Loucy (cell line): ENCODE measurements at regions not wholly inside any gene's neighbourhood (a gene's known extent, or its start where the extent isn't known, plus 50 kb on each side); places are given as distances from the start of the nearest gene placed in this dataset.

Experiments used
- H2AFZ ChIP-seq: fragments of 200-600 bp; sonication (generic); 2 replicates; pipeline ENCODE4 v1.6.0; 2016; ENCODE audit warnings: antibody characterized with exemption, mild to moderate bottlenecking, low read length, moderate library complexity
- H3F3A ChIP-seq: fragments of 200-600 bp; 2 replicates; pipeline ENCODE4 v1.6.0; 2016; ENCODE audit warnings: antibody characterized with exemption, low read depth, mild to moderate bottlenecking
- H3K27me3 ChIP-seq: fragments of 200-600 bp; sonication (generic); 2 replicates; pipeline ENCODE4 v1.6.1; 2014; ENCODE audit warnings: low read length, mild to moderate bottlenecking; ENCODE audit not compliant: insufficient read depth, poor library complexity, severe bottlenecking
- H3K36me3 ChIP-seq: fragments of 200-600 bp; sonication (generic); 2 replicates; pipeline ENCODE4 v1.6.1; 2016; ENCODE audit warnings: low read length; ENCODE audit not compliant: insufficient read depth
- H3K4me1 ChIP-seq: fragments of 200-600 bp; sonication (generic); 2 replicates; pipeline ENCODE4 v1.5.1; 2014; ENCODE audit warnings: low read length, mild to moderate bottlenecking; ENCODE audit not compliant: insufficient read depth, poor library complexity, severe bottlenecking
- H3K4me2 ChIP-seq: fragments of 200-600 bp; sonication (generic); 2 replicates; pipeline ENCODE4 v1.6.0; 2014; ENCODE audit warnings: antibody characterized with exemption, low read length, low read depth, mild to moderate bottlenecking; ENCODE audit not compliant: poor library complexity, severe bottlenecking
- H3K4me3 ChIP-seq: fragments of 200-600 bp; sonication (generic); 2 replicates; pipeline ENCODE4 v1.5.1; 2014; ENCODE audit warnings: low read length, mild to moderate bottlenecking, mixed read lengths; ENCODE audit not compliant: poor library complexity, severe bottlenecking
- H3K79me2 ChIP-seq: fragments of 200-600 bp; sonication (generic); 2 replicates; pipeline ENCODE4 v1.6.1; 2014; ENCODE audit warnings: low read length; ENCODE audit not compliant: insufficient read depth
- H3K9ac ChIP-seq: fragments of 200-600 bp; sonication (generic); 2 replicates; pipeline ENCODE4 v1.6.0; 2014; ENCODE audit warnings: mild to moderate bottlenecking, low read depth, low read length, moderate library complexity; ENCODE audit not compliant: poor library complexity, severe bottlenecking
- H3K9me2 ChIP-seq: fragments of 200-600 bp; sonication (generic); replicated peaks from 2 replicates; pipeline ENCODE4 v1.6.1; 2016; ENCODE audit warnings: low read depth, low read length, mixed read lengths
- H3K9me3 ChIP-seq: fragments of 200-600 bp; sonication (generic); 2 replicates; pipeline ENCODE4 v1.6.1; 2014; ENCODE audit warnings: mild to moderate bottlenecking, antibody characterized with exemption, low read length, low read depth; ENCODE audit not compliant: insufficient read depth
- H4K20me1 ChIP-seq: fragments of 200-600 bp; sonication (generic); 2 replicates; pipeline ENCODE4 v1.6.0; 2014; ENCODE audit warnings: antibody characterized with exemption, low read length, mild to moderate bottlenecking; ENCODE audit not compliant: insufficient read depth, poor library complexity, severe bottlenecking
- EZH2phosphoT487 ChIP-seq: fragments of 200-600 bp; IDR thresholded peaks from 2 replicates; pipeline ENCODE4 v1.6.1; 2018; ENCODE audit warnings: antibody characterized with exemption, mild to moderate bottlenecking, moderate library complexity, borderline replicate concordance
- TF ChIP-seq, protein P1 (sequence below): fragments of 200-600 bp; sonication (generic); conservative IDR thresholded peaks from 2 replicates; pipeline ENCODE4 v1.5.1; 2014; ENCODE audit warnings: mild to moderate bottlenecking, antibody characterized with exemption, low read length

DNA sequence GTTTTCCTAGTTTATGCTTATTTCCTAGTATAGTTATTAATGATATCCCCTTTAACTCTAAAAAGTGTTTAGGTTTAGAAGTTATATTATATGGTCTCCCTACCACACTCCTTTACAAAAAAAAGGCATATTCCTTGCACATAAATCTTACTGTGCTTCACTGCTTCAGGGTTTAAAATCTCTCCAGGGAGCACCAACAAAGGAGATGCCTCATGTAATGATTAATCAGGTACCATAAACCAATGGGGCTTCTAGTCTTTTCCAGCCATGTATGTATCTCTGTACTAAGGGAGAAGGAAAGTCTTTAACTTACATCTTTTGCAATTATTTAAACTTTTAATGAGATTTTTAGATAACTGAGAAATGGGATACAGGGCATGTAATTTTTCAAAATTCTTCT is 91.5 kb upstream of the RBMS3 start:
- Histone ChIP-seq H3K36me3 (no peaks in the 10 kb centered on the region), H3K9me2 (no peaks in the 10 kb centered on the region), H4K20me1 (no peaks in the 10 kb centered on the region), H3K27me3 (no peaks in the 10 kb centered on the region), H3K9ac (no peak overlapping the region), H3K4me1 (no peaks in the 10 kb centered on the region), H3K4me2 (no peak overlapping the region), H3K4me3 (no peak overlapping the region), H2AFZ (no peak overlapping the region), H3K79me2 (no peaks in the 10 kb centered on the region), H3K9me3 (no peaks in the 10 kb centered on the region), H3F3A (no peaks in the 10 kb centered on the region)
- TF ChIP-seq, protein P1, sequence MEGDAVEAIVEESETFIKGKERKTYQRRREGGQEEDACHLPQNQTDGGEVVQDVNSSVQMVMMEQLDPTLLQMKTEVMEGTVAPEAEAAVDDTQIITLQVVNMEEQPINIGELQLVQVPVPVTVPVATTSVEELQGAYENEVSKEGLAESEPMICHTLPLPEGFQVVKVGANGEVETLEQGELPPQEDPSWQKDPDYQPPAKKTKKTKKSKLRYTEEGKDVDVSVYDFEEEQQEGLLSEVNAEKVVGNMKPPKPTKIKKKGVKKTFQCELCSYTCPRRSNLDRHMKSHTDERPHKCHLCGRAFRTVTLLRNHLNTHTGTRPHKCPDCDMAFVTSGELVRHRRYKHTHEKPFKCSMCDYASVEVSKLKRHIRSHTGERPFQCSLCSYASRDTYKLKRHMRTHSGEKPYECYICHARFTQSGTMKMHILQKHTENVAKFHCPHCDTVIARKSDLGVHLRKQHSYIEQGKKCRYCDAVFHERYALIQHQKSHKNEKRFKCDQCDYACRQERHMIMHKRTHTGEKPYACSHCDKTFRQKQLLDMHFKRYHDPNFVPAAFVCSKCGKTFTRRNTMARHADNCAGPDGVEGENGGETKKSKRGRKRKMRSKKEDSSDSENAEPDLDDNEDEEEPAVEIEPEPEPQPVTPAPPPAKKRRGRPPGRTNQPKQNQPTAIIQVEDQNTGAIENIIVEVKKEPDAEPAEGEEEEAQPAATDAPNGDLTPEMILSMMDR, result no peak
- no peak for TF ChIP-seq EZH2phosphoT487

DNA sequence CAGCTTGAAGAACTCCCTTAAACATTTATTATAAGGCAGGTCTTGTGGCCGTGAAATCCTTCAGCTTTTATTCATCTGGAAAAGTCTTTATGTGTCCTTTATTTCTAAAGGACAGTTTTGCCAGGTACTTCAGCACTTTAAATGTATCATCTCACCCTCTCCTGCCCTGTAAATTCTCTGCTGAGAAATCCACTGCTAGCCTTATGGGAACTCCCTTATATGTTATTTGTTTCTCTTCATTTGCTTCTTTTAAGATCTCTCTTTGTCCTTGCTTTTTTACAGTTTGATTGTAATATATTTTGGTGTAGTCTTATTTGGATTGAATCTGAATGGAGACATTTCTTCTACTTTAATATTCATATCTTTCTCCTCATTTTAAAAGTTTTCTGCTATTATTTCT is 86.7 kb upstream of the RBMS3 start:
- TF ChIP-seq, protein P1, result no peak
- TF ChIP-seq EZH2phosphoT487, result no peak
- Histone ChIP-seq H3K4me1 (no peaks in the 10 kb centered on the region), H4K20me1 (no peaks in the 10 kb centered on the region), H2AFZ (no peak overlapping the region), H3K4me3 (no peak overlapping the region), H3K9me3 (no peaks in the 10 kb centered on the region), H3K4me2 (no peak overlapping the region), H3K27me3 (no peaks in the 10 kb centered on the region), H3K9me2 (no peaks in the 10 kb centered on the region), H3K36me3 (no peaks in the 10 kb centered on the region), H3F3A (no peaks in the 10 kb centered on the region), H3K9ac (no peak overlapping the region), H3K79me2 (no peaks in the 10 kb centered on the region)

DNA sequence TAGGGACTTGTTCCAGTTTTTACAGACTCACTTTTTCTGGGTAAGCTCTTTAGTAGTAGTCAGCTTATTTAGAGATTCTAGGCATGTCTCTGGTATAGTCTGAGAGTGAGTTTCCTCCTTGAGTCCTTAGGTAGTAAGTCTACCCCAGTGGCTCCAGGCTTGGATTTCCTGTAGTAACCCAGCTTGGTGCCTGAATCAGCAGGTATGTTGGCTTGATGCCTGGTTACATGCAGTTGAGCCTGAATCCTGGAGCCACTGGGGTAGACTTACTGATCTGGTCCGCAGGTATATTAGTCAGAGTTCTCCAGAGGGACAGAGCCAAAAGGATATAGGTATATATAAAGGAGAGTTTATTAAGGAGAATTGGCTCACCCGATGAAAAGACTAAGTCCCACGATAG is 85.8 kb upstream of the RBMS3 start:
- Histone ChIP-seq H2AFZ (no peak overlapping the region), H3K4me1 (no peaks in the 10 kb centered on the region), H3K4me3 (no peak overlapping the region), H3K36me3 (no peaks in the 10 kb centered on the region), H3K27me3 (no peaks in the 10 kb centered on the region), H3K9ac (no peak overlapping the region), H3K79me2 (no peaks in the 10 kb centered on the region), H3K4me2 (no peak overlapping the region), H3K9me3 (no peaks in the 10 kb centered on the region), H4K20me1 (no peaks in the 10 kb centered on the region), H3K9me2 (no peaks in the 10 kb centered on the region), H3F3A (no peaks in the 10 kb centered on the region)
- TF ChIP-seq EZH2phosphoT487, result no peak
- TF ChIP-seq, protein P1, result no peak
